Right cardiac atrium (tissue), 5 donors: ENCODE measurements at regions not wholly inside any gene's neighbourhood (a gene's known extent, or its start where the extent isn't known, plus 50 kb on each side); places are given as distances from the start of the nearest gene placed in this dataset.

Experiments used
- ATAC-seq, 2 donors: fragments of 200-7000 bp; cut with Tn5 transposase; one replicate each; pipeline versions ENCODE4 v1.8.0 to v1.9.1; 2020; ENCODE audit warnings: moderate library complexity in 2 of 2, mild to moderate bottlenecking in 1 of 2
- DNase-seq, 3 donors: peaks; one replicate each; pipeline ENCODE4 v3.0.0-alpha.2; 2020
- H3K27ac ChIP-seq: one replicate; pipeline ENCODE4 v1.5.1; 2013; ENCODE audit warnings: mild to moderate bottlenecking, low read length, control low read depth, moderate library complexity
- H3K27me3 ChIP-seq: one replicate; pipeline ENCODE4 v1.6.1; 2013; ENCODE audit not compliant: control insufficient read depth, insufficient read depth
- H3K4me1 ChIP-seq: one replicate; pipeline ENCODE4 v1.6.1; 2013; ENCODE audit warnings: low read length; ENCODE audit not compliant: control insufficient read depth, insufficient read depth
- H3K4me3 ChIP-seq: one replicate; pipeline ENCODE4 v1.5.1; 2013; ENCODE audit warnings: low read length, control low read depth
- H3K9me3 ChIP-seq: one replicate; pipeline ENCODE4 v1.6.1; 2013; ENCODE audit warnings: low read length; ENCODE audit not compliant: control insufficient read depth
- WGBS: extraction: QIAGEN DNeasy Blood & Tissue Kit; methylation state at CpG from one replicate; pipeline ENCODE4 v1.1.7; 2013; 5-methylcytosine and 5-hydroxymethylcytosine counted together
- intact Hi-C, 4 donors: fragments of 100-400 bp; cut with DNase I; formaldehyde crosslinking; loops; one replicate each; pipeline versions ENCODE4 v1.11.0 to v1.14.0; 2022 to 2023
- donor health status: healthy with polysubstance abuse.
- donor health status: DM: no; HTN: yes; CAD: no.
- donor health status: DM: no; HTN: no; CAD: no.
- donor health status: DM: no; HTN: yes; CAD: no; lungs with severe emphysema.
- donor health status: DM: yes; HTN: yes; CAD: no.

DNA sequence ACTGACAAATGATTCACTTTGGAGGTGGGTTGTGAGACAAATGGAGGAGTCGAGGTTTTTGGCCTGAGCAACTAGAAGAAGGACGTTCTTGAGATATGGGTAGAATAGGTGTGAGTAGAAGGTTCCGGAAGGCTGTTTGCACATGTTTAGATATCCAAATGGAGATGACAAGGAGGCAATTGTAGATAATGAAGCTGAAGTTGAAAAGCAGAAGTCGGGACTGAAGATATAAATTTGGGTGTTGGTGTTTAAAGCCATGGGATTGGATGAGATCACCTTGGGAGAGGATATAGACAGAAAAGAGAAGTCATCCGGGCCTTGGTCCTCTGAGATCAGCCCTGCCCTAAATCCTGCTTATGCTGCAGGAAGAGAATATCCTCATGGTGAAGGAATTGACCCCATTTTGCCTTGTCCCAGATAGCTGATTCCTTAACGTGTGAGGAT is 75.5 kb upstream of the CD44 start:
- no peak for ATAC-seq
- no peaks in the 10 kb centered on the region for H3K27me3 ChIP-seq
- WGBS: 85% methylated on average over 6 of the region's 6 CpGs
- DNase-seq: no peak
- no peaks in the 10 kb centered on the region for H3K9me3 ChIP-seq
- intact Hi-C loops: no loop called here
- H3K4me1 ChIP-seq: peaks cover 2% of the 10 kb centered on the region
- H3K27ac ChIP-seq: no peak overlapping the region
- no peak overlapping the region for H3K4me3 ChIP-seq

GRCh38 chr11:35064114-35064800 is 74.7 kb upstream of the CD44 start:
- DNase-seq (no peak), ATAC-seq (no peak)
- H3K9me3 ChIP-seq: no peaks in the 10 kb centered on the region
- WGBS: 84% methylated on average over 8 of the region's 8 CpGs
- peaks cover 2% of the 10 kb centered on the region for H3K4me1 ChIP-seq
- H3K4me3 ChIP-seq: no peak overlapping the region
- intact Hi-C loops: no loop called here
- H3K27me3 ChIP-seq: no peaks in the 10 kb centered on the region
- no peak overlapping the region for H3K27ac ChIP-seq

DNA sequence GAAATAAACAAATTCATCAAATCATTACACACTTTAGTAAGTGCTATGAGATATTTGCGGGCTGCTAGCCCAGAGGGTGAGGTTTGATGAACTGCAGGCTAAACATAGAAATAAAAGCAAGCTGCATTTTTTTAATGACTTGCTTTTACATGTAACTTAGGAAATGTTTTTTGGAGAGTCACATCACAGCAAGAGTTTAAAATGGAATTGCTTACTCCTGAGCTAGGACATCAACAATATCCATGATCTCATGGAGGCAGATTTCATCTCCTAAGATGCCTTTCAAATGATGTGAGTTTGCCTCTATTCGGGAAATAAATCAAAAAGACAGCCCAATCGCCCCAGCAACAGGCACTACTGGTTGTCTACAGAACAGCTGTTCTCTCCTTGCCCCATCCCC is 73.4 kb upstream of the CD44 start:
- intact Hi-C loops: no loop called here
- DNase-seq (no peak), ATAC-seq (no peak)
- 56% methylated on average over 3 of the region's 3 CpGs for WGBS
- Histone ChIP-seq H3K27me3 (no peaks in the 10 kb centered on the region), H3K4me1 (peaks cover 2% of the 10 kb centered on the region), H3K4me3 (no peak overlapping the region), H3K27ac (no peak overlapping the region), H3K9me3 (no peaks in the 10 kb centered on the region)

GRCh38 chr11:35066030-35066429 is 72.9 kb upstream of the CD44 start:
- Histone ChIP-seq H3K27me3 (no peaks in the 10 kb centered on the region), H3K4me1 (peaks cover 2% of the 10 kb centered on the region), H3K4me3 (no peak overlapping the region), H3K27ac (no peak overlapping the region), H3K9me3 (no peaks in the 10 kb centered on the region)
- ATAC-seq (no peak), DNase-seq (no peak)
- WGBS: 80% methylated on average over 1 of the region's 1 CpG
- intact Hi-C loops: no loop called here

DNA sequence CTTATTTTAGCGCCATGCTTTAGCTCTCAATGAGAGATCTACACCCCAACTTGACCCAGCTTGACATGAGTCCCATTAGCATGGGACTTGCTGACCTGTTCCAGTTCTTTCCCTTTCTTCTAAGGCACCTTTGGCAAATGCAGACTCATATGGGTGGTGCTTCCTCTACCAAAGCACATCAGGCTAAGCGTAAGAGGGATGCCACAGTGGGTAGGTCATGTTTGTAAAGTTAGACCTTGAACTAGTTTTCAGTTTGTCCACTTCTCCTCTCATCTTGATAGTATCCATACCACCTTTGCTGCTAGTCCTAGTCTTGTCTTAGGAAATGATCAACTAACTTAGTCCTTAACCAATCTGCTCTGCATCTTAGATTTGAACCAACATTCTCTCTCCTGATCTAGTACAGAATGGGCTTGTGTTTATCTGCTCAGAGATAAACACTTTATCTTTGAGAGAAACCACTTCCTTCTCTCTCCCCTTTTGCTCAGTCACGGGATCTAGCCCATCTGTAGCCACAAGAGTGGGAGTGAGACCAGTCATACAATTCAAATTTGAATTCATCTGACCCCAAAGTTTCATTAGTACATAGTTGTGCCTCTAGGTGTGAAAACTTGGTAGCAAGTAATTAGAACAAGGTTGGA is 72.1 kb upstream of the CD44 start:
- 74% methylated on average over 3 of the region's 3 CpGs for WGBS
- intact Hi-C loops: no loop called here
- no peak for ATAC-seq

GRCh38 chr11:35071722-35072121 is 67.2 kb upstream of the CD44 start:
- 91% methylated on average over 1 of the region's 1 CpG for WGBS
- Histone ChIP-seq H3K27me3 (no peaks in the 10 kb centered on the region), H3K9me3 (no peaks in the 10 kb centered on the region), H3K4me3 (no peak overlapping the region), H3K27ac (no peak overlapping the region), H3K4me1 (no peaks in the 10 kb centered on the region)
- ATAC-seq (no peak), DNase-seq (no peak)
- intact Hi-C loops: no loop called here

More for the DNA sequence above, 72.1 kb upstream of the CD44 start:
- Histone ChIP-seq H3K9me3 (no peaks in the 10 kb centered on the region), H3K27me3 (no peaks in the 10 kb centered on the region), H3K4me1 (peaks cover 2% of the 10 kb centered on the region), H3K27ac (no peak overlapping the region), H3K4me3 (no peak overlapping the region)
- DNase-seq: no peak

DNA sequence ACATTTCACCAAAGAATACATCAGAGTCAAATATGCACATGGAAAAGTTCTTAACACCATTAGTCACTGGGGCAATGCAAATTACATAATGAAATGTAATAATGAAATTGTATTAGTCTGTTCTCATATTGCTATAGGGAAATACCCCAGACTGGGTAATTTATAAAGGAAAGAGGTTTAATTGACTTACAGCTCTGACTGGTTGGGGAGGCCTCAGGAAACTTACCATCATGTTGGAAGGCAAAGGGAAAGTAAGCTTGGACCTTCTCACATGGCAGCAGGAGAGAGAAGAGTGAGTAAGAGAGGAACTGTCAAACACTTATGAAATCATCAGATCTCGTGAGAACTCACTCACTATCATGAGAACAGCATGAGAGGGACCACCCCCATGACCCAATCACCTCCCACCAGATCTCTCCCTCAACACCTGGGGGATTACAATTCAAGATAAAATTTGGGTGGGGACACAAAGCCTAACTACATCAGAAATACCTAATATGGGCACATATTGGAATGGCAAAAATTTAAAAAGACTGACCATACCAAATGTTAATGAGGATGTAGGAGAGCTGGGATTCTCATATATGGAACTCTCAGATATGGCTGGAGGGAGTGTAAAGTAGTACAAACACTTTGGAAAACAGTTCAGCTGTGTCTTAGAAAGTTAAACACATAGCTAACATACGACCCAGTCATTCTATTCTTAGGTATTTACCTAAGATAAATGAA is 65.1 kb upstream of the CD44 start:
- Histone ChIP-seq H3K4me3 (no peak overlapping the region), H3K27ac (no peak overlapping the region), H3K4me1 (no peaks in the 10 kb centered on the region), H3K27me3 (no peaks in the 10 kb centered on the region), H3K9me3 (no peaks in the 10 kb centered on the region)
- ATAC-seq: no peak
- WGBS: 70% methylated on average over 2 of the region's 2 CpGs
- DNase-seq: no peak
- intact Hi-C loops: no loop called here

DNA sequence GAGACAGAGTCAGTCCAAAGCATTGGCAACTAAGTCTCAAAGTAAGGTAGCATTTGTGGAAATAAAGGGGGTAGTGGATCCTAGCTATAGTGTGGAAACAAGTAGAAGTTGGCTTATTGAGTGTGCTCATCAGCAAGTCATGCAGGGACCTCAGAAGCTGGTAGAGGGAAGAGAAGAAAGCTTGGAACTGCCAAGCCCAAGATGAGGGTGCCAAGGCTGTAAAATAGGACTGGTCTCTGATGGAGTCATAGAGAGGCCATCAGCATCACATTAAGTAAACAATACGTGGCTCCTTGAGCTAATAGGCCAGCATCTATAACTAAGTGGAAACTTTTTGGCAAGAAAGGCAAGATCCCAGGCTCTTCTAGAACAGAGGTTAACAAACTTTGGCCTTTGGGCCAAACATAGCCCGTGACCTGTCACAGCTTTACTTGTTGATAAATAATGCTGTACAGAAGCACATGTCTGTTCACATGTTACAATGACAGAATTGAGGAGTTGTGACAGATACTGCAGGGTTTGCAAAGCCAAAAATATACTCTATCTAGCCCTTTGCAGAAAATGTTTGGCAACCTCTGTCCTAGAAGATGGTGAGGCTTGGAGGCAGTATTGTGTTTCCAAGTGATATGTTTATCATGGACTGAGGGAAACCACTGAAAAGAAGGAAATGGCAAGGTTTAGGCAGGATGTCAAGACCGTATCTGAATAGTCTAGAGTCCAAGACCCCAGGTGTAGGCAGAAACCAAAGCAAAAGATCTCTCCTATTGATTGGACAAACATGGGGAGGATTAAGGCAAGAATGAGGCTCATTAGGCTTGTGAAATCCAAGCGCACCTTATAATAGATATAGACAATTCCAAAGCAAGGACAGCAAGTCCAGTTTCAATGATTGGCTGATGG is 62.5 kb upstream of the CD44 start:
- H3K27ac ChIP-seq: no peak overlapping the region
- intact Hi-C loops: no loop called here
- H3K4me1 ChIP-seq: no peaks in the 10 kb centered on the region
- no peaks in the 10 kb centered on the region for H3K27me3 ChIP-seq
- no peaks in the 10 kb centered on the region for H3K9me3 ChIP-seq
- ATAC-seq: peak in 1 of 2 donors; percentile 31
- no peak for DNase-seq
- 66% methylated on average over 4 of the region's 4 CpGs for whole genome bisulfite sequencing
- H3K4me3 ChIP-seq: no peak overlapping the region

DNA sequence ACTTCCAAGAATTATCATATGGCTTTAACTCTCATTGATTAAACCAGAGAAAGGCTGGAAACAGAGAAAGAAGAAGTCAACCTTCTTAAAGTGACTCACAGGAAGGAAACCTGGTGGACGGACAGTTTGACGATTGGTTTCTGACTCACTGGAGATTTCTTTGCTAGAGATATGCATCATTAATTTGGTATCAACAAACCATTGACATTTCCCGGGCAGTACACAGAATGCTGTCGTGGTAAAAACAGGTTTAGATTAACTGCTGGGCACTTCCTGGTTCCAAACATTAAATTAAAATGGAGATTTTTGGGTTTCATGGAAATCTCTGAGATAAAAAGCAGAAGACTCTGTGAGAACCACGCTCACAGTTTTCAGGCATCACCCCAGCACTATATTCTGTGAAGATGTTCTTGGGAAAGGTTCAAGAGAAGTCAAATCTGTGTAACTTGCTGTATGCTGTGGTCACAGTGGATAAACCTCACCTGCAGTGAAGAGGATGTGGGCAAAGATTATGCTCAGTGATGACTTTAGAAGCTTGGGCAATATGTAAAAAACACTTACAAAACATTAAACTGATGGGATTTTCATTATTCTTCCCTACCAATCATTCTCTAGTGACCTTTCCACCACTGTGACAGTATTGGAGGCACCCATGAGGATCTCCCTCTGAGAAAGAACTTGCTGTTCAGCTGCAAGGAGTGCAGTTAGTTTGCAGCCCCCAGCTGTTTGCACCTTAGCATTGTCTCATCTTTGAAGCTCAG is 61.1 kb upstream of the CD44 start:
- ATAC-seq (no peak), DNase-seq (no peak)
- Histone ChIP-seq H3K9me3 (no peaks in the 10 kb centered on the region), H3K27me3 (no peaks in the 10 kb centered on the region), H3K4me3 (no peak overlapping the region), H3K27ac (no peak overlapping the region), H3K4me1 (no peaks in the 10 kb centered on the region)
- intact Hi-C loops: no loop called here
- WGBS: 63% methylated on average over 5 of the region's 5 CpGs

DNA sequence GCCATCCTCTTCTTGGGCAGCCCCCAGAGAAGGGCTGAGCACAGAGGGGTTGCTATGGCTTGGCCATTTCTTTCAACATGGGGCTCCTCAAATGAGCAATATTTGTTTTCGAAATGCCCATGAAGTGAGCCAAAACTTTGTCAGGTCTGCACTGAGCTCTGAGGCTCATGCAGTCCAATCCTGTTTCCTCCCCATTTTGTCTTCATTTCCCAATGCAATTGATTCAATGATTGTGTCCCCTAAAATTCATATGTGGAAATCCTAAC is 60.6 kb upstream of the CD44 start:
- DNase-seq (no peak), ATAC-seq (no peak)
- intact Hi-C loops: no loop called here
- Histone ChIP-seq H3K4me1 (peaks cover under 1% of the 10 kb centered on the region), H3K9me3 (no peaks in the 10 kb centered on the region), H3K4me3 (no peak overlapping the region), H3K27ac (no peak overlapping the region), H3K27me3 (no peaks in the 10 kb centered on the region)
- 100% methylated on average over 1 of the region's 1 CpG for WGBS
